ENCODE measurements at regions not wholly inside any gene's neighbourhood (a gene's known extent, or its start where the extent isn't known, plus 50 kb on each side); places are given as distances from the start of the nearest gene placed in this dataset.

- TF ChIP-seq CTCF (IDR thresholded peaks at IDR 0.05; ENCODE audit: low read depth, low read length) (no peak), MAX (IDR thresholded peaks at IDR 0.05; ENCODE audit: low read depth, low read length) (no peak), POLR2A (IDR thresholded peaks at IDR 0.05; ENCODE audit: extremely low read depth, insufficient read length) (no peak)
Observed at GRCh38 chr7:81516898-81517297, 252.9 kb downstream of the HGF start.
